ENCODE measurements at regions not wholly inside any gene's neighbourhood (a gene's known extent, or its start where the extent isn't known, plus 50 kb on each side); places are given as distances from the start of the nearest gene placed in this dataset.

GRCh38 chr5:3948838-3949237, 353.2 kb downstream of the IRX1 start:
- TF ChIP-seq CTCF (IDR thresholded peaks at IDR 0.05), result no peak
- no peak for TF ChIP-seq POLR2A (IDR thresholded peaks at IDR 0.05)
